ENCODE measurements at regions not wholly inside any gene's neighbourhood (a gene's known extent, or its start where the extent isn't known, plus 50 kb on each side); places are given as distances from the start of the nearest gene placed in this dataset.

DNA sequence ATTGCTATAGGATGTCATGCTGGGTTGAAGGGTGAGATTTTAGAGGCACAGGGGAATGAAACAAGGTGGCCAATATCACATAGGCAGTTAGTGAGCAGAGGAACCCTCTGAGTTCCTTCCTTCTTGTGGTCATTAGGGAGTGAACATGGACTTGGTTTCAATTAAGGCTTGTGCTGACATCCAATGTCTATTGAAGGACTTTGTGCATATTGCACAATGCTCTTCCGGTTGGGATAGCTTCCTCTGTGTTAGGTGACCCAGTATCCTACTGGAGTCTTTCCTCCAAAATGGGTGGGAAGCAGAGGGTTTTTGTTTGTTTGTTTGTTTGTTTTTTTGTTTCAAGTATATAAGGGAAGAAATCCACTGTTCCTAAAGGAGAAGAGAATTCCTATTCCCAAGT, 98.5 kb downstream of the HDGFL1 start:
- peak; percentile 71 to 80 for DNase-seq
- Histone ChIP-seq H3K27me3 (ENCODE audit: control insufficient read depth, insufficient read depth, low read length) (no peaks in the 10 kb centered on the region), H3K9me3 (ENCODE audit: control insufficient read depth, low read depth, low read length) (no peaks in the 10 kb centered on the region), H3K4me3 (ENCODE audit: low read length) (no peak overlapping the region), H3K4me1 (ENCODE audit: control insufficient read depth, insufficient read depth, low read length) (peaks cover 6% of the 10 kb centered on the region), H3K36me3 (ENCODE audit: control insufficient read depth, insufficient read depth, low read length) (no peaks in the 10 kb centered on the region), H3K27ac (ENCODE audit: low read length) (peak overlapping the region; percentile 68)
- WGBS (ENCODE audit: insufficient coverage, low lambda C conversion rate) = 20% methylated on average over 1 of the region's 1 CpG

DNA sequence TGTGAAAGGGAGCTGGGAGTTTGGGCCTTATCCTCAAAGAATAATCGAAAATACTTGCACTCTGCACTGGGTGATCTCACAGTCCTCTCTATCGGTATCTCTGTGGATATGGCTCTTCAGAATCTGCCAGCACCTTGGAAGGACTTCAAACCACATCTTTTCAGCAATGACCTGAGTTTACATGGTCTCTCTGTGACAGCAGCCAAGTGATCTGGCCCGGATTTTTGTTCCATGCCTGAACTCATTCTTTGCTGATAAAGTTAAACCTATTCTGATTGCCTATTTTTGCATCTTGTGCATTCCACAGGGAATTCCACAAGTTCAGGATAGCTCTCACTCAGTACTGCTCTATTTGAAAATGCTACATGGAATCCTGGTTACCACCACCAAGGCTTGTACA, 98.9 kb downstream of the HDGFL1 start:
- Histone ChIP-seq H3K4me1 (ENCODE audit: control insufficient read depth, insufficient read depth, low read length) (peaks cover 6% of the 10 kb centered on the region), H3K4me3 (ENCODE audit: low read length) (no peak overlapping the region), H3K27me3 (ENCODE audit: control insufficient read depth, insufficient read depth, low read length) (no peaks in the 10 kb centered on the region), H3K9me3 (ENCODE audit: control insufficient read depth, low read depth, low read length) (no peaks in the 10 kb centered on the region), H3K27ac (ENCODE audit: low read length) (peak overlapping the region; percentile 7), H3K36me3 (ENCODE audit: control insufficient read depth, insufficient read depth, low read length) (no peaks in the 10 kb centered on the region)
- 83% methylated on average over 1 of the region's 3 CpGs for WGBS (ENCODE audit: insufficient coverage, low lambda C conversion rate)
- no peak for DNase-seq

DNA sequence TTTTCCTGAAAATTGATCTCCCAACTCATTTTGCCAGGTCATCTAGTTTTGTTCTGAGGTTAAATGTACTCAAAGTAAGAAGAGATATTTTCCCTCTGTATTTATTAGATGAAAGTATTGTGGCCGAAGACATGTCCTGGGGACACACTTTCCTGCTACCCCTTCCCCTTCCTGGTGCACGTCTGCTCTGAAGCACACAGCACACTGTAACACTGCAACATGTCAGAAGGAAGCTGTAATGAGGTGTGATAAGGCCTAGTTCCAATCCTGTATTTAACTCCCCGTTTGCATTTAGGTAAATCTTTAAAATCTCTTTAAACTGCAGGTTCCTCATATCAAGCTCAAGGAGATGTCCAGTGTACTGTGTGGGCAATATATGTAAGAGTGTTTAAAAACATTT, 99.4 kb downstream of the HDGFL1 start:
- H3K27me3 ChIP-seq (ENCODE audit: control insufficient read depth, insufficient read depth, low read length) = no peaks in the 10 kb centered on the region
- 80% methylated on average over 1 of the region's 3 CpGs for WGBS (ENCODE audit: insufficient coverage, low lambda C conversion rate)
- no peak overlapping the region for H3K27ac ChIP-seq (ENCODE audit: low read length)
- H3K4me1 ChIP-seq (ENCODE audit: control insufficient read depth, insufficient read depth, low read length) = peaks cover 6% of the 10 kb centered on the region
- H3K36me3 ChIP-seq (ENCODE audit: control insufficient read depth, insufficient read depth, low read length) = no peaks in the 10 kb centered on the region
- H3K4me3 ChIP-seq (ENCODE audit: low read length) = no peak overlapping the region
- no peaks in the 10 kb centered on the region for H3K9me3 ChIP-seq (ENCODE audit: control insufficient read depth, low read depth, low read length)
- DNase-seq = no peak

DNA sequence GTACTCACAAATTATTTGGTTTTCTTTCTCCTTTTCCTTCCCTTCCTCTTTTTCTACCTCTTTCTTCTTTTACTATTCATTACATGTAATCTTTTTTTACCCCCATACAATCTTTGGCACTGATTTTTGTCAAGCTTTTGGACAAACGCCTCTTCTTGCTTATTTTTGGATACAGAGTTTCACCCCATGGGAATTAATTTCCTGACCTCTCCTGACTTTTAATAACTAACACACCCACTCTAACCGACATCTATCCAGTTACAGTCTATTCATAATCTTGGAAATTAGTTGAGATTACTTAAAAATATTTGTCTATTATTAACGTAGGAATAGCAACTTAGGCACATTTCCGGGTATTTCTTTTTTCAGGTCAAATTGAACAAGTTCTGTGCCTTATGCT, 101.2 kb downstream of the HDGFL1 start:
- H3K4me3 ChIP-seq (ENCODE audit: low read length) = no peak overlapping the region
- no peaks in the 10 kb centered on the region for H3K36me3 ChIP-seq (ENCODE audit: control insufficient read depth, insufficient read depth, low read length)
- no peaks in the 10 kb centered on the region for H3K27me3 ChIP-seq (ENCODE audit: control insufficient read depth, insufficient read depth, low read length)
- H3K27ac ChIP-seq (ENCODE audit: low read length) = no peak overlapping the region
- 80% methylated on average over 1 of the region's 4 CpGs for WGBS (ENCODE audit: insufficient coverage, low lambda C conversion rate)
- H3K4me1 ChIP-seq (ENCODE audit: control insufficient read depth, insufficient read depth, low read length) = peaks cover 4% of the 10 kb centered on the region
- no peaks in the 10 kb centered on the region for H3K9me3 ChIP-seq (ENCODE audit: control insufficient read depth, low read depth, low read length)
- no peak for DNase-seq

DNA sequence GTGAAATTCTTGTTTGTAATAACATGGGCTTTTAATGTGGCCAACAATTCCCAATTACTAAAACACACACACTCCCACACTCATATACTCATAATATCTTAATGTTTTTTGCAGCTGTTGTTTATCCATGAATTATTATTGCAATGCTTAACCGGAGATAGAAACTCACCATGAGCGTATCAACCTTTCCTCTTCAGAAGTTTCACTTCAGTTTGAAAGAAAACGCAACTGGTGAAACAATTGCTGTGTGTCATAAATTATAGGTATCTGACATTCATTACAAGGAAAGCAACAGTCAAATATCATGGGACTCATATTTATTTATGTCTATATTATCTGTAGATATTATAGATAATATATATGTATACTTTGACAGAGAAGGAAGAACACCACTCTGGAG, 104.1 kb downstream of the HDGFL1 start:
- Histone ChIP-seq H3K27ac (ENCODE audit: low read length) (no peak overlapping the region), H3K36me3 (ENCODE audit: control insufficient read depth, insufficient read depth, low read length) (no peaks in the 10 kb centered on the region), H3K27me3 (ENCODE audit: control insufficient read depth, insufficient read depth, low read length) (no peaks in the 10 kb centered on the region), H3K9me3 (ENCODE audit: control insufficient read depth, low read depth, low read length) (no peaks in the 10 kb centered on the region), H3K4me1 (ENCODE audit: control insufficient read depth, insufficient read depth, low read length) (no peaks in the 10 kb centered on the region), H3K4me3 (ENCODE audit: low read length) (no peak overlapping the region)
- WGBS (ENCODE audit: insufficient coverage, low lambda C conversion rate) = 100% methylated on average over 2 of the region's 3 CpGs
- DNase-seq = no peak

DNA sequence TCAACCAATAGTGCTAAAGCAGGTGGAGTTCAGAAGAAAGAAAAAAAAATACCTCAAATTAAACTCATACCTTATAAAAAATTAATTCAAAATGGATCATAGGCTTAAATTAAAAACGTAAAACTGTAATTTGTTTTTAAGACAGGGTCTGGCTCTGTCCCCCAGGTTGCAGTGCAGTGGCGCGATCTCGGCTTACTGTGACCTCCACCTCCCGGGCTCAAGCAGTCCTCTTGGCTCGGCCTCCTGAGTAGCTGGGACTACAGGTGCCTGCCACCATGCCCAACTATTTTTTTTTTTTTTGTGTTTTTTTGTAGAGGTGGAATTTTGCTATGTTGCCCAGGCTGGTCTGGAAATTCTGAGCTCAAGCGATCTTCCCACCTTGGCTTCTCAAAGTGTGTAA, 111.6 kb downstream of the HDGFL1 start:
- no peaks in the 10 kb centered on the region for H3K27me3 ChIP-seq (ENCODE audit: control insufficient read depth, insufficient read depth, low read length)
- WGBS (ENCODE audit: insufficient coverage, low lambda C conversion rate) = no CpG with 5 or more reads among the region's 7 CpGs
- no peaks in the 10 kb centered on the region for H3K4me1 ChIP-seq (ENCODE audit: control insufficient read depth, insufficient read depth, low read length)
- no peaks in the 10 kb centered on the region for H3K9me3 ChIP-seq (ENCODE audit: control insufficient read depth, low read depth, low read length)
- H3K4me3 ChIP-seq (ENCODE audit: low read length) = no peak overlapping the region
- H3K36me3 ChIP-seq (ENCODE audit: control insufficient read depth, insufficient read depth, low read length) = no peaks in the 10 kb centered on the region
- no peak for DNase-seq
- H3K27ac ChIP-seq (ENCODE audit: low read length) = no peak overlapping the region

DNA sequence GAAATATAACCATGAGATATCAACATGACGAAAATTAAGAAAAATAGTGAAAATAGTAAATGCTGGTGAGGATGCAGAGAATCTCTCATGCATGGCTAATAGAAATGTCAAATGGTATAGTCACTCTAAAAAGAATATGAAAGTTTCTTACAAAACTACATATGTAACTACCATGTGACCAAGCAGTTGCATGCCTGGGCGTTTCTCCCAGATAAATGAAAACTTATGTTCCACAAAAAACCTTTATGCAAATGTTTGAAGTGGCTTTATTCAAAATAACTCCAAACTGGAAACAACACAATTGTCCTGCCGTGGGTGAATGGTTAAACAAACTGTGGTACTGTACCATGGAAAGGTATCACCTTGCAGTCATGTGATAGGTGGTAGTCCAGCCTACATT, 112.4 kb downstream of the HDGFL1 start:
- Histone ChIP-seq H3K36me3 (ENCODE audit: control insufficient read depth, insufficient read depth, low read length) (no peaks in the 10 kb centered on the region), H3K27ac (ENCODE audit: low read length) (no peak overlapping the region), H3K4me3 (ENCODE audit: low read length) (no peak overlapping the region), H3K27me3 (ENCODE audit: control insufficient read depth, insufficient read depth, low read length) (no peaks in the 10 kb centered on the region), H3K9me3 (ENCODE audit: control insufficient read depth, low read depth, low read length) (no peaks in the 10 kb centered on the region), H3K4me1 (ENCODE audit: control insufficient read depth, insufficient read depth, low read length) (no peaks in the 10 kb centered on the region)
- no CpG with 5 or more reads among the region's 3 CpGs for WGBS (ENCODE audit: insufficient coverage, low lambda C conversion rate)
- no peak for DNase-seq

DNA sequence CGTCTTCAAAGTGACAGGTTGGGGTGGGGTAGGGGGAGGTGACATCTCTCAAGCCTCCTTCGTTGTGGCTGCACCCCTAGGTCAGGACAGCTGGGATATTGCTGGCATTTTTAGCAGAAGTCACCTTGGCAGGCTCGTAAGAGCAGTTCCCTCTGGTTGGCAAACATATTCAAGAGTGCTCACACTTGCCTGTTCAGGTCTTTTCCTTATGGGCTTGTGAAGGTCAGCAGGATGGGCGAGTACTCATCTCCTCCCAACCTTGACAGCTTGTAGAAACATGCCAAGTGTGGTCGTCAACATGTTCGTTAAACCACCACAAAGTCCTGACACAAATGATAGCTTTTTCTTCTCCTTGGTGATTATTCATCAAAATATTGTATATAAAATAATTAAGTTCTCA, 113.6 kb downstream of the HDGFL1 start:
- no CpG with 5 or more reads among the region's 6 CpGs for WGBS (ENCODE audit: insufficient coverage, low lambda C conversion rate)

DNA sequence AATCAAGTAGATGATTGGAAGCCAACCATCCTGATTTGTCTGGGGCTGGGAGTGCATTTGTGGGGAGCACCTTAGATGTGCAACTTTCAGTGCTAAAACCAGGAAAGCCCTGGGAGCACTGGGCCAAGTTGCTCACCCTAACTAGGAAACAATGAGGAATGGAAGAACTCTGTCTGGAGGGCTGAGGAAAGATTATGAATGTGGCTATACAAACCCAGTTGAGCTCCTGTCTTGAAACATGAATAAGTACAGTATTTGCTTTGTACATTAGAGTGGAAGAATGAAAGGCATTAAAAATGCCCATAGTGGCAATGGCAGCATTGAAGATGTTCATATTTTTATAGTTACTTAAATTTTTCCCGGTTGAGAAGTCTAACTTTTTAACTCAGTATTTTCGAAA, 121.1 kb downstream of the HDGFL1 start:
- no peak overlapping the region for H3K27ac ChIP-seq (ENCODE audit: low read length)
- DNase-seq = no peak
- H3K36me3 ChIP-seq (ENCODE audit: control insufficient read depth, insufficient read depth, low read length) = no peaks in the 10 kb centered on the region
- no peaks in the 10 kb centered on the region for H3K27me3 ChIP-seq (ENCODE audit: control insufficient read depth, insufficient read depth, low read length)
- no peak overlapping the region for H3K4me3 ChIP-seq (ENCODE audit: low read length)
- no peaks in the 10 kb centered on the region for H3K4me1 ChIP-seq (ENCODE audit: control insufficient read depth, insufficient read depth, low read length)
- no peaks in the 10 kb centered on the region for H3K9me3 ChIP-seq (ENCODE audit: control insufficient read depth, low read depth, low read length)
- WGBS (ENCODE audit: insufficient coverage, low lambda C conversion rate) = 92% methylated on average over 2 of the region's 2 CpGs

More for the DNA sequence above, 113.6 kb downstream of the HDGFL1 start:
- no peak overlapping the region for H3K4me3 ChIP-seq (ENCODE audit: low read length)
- no peaks in the 10 kb centered on the region for H3K36me3 ChIP-seq (ENCODE audit: control insufficient read depth, insufficient read depth, low read length)
- H3K27ac ChIP-seq (ENCODE audit: low read length) = no peak overlapping the region
- DNase-seq = no peak
- H3K4me1 ChIP-seq (ENCODE audit: control insufficient read depth, insufficient read depth, low read length) = no peaks in the 10 kb centered on the region
- H3K9me3 ChIP-seq (ENCODE audit: control insufficient read depth, low read depth, low read length) = no peaks in the 10 kb centered on the region
- no peaks in the 10 kb centered on the region for H3K27me3 ChIP-seq (ENCODE audit: control insufficient read depth, insufficient read depth, low read length)

DNA sequence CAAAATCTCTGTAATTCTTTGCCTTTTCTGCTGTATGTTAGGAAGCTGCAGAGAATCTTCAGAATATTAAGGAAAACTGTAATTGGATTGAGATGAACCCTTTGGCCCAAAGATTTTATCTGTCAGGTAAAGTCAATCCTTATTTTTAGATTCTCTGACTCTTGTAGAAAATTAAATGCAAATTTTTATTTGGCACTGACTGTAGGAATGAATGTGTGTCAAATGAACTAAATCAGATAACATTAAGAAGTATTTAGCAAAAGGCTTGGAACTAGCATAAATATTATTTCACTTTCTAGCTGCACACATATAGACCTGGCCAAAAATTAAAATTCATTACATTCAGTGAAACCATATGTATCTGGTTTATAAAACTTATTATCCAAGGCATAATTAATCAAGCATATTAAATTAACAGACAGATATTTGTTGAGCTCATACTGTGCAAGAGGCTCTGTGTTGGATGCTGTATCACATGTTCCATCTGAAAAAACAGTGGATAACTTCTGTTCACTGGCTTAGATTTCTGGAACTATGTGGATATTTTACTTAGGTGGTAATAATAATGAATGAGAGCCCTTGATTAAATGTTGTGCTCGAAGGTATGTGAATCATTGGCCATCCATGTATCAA, 124.8 kb downstream of the HDGFL1 start:
- H3K27ac ChIP-seq (ENCODE audit: low read length) = no peak overlapping the region
- no peaks in the 10 kb centered on the region for H3K36me3 ChIP-seq (ENCODE audit: control insufficient read depth, insufficient read depth, low read length)
- DNase-seq = no peak
- no peaks in the 10 kb centered on the region for H3K9me3 ChIP-seq (ENCODE audit: control insufficient read depth, low read depth, low read length)
- WGBS (ENCODE audit: insufficient coverage, low lambda C conversion rate) = 100% methylated on average over 1 of the region's 1 CpG
- H3K4me3 ChIP-seq (ENCODE audit: low read length) = no peak overlapping the region
- no peaks in the 10 kb centered on the region for H3K27me3 ChIP-seq (ENCODE audit: control insufficient read depth, insufficient read depth, low read length)
- no peaks in the 10 kb centered on the region for H3K4me1 ChIP-seq (ENCODE audit: control insufficient read depth, insufficient read depth, low read length)

DNA sequence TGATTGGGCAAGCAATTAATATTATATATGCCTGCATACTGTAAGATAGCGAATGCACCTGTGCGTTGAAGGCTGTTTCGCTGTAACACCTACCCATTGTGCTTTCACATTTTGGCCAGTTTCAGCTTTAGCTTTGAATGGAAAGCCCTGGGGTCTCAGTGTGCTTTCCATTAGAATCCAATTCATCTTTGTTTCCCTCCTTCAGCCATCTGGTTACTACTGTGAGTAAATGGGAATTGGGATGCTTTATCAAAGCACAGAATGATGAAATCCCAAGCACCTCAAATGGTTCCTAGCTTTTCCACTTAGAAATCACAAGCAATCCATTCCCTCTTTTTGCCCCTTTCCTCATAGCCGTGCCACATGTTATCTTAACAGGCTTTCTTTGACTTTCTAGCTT, 127.1 kb downstream of the HDGFL1 start:
- no peaks in the 10 kb centered on the region for H3K27me3 ChIP-seq (ENCODE audit: control insufficient read depth, insufficient read depth, low read length)
- H3K4me1 ChIP-seq (ENCODE audit: control insufficient read depth, insufficient read depth, low read length) = no peaks in the 10 kb centered on the region
- no peaks in the 10 kb centered on the region for H3K36me3 ChIP-seq (ENCODE audit: control insufficient read depth, insufficient read depth, low read length)
- no peaks in the 10 kb centered on the region for H3K9me3 ChIP-seq (ENCODE audit: control insufficient read depth, low read depth, low read length)
- 63% methylated on average over 1 of the region's 4 CpGs for WGBS (ENCODE audit: insufficient coverage, low lambda C conversion rate)
- no peak overlapping the region for H3K4me3 ChIP-seq (ENCODE audit: low read length)
- DNase-seq = no peak
- no peak overlapping the region for H3K27ac ChIP-seq (ENCODE audit: low read length)

Data from large intestine (tissue), 3 donors.